Neural progenitor cell (in vitro differentiated cells): ENCODE measurements at regions not wholly inside any gene's neighbourhood (a gene's known extent, or its start where the extent isn't known, plus 50 kb on each side); places are given as distances from the start of the nearest gene placed in this dataset.

Experiments used
- CTCF ChIP-seq: fragments of 200-600 bp; sonication (generic); IDR thresholded peaks from 2 replicates; pipeline ENCODE4 v1.5.1; 2017; ENCODE audit warnings: antibody characterized with exemption, mild to moderate bottlenecking
- EZH2 ChIP-seq: fragments of 200-600 bp; sonication (generic); IDR thresholded peaks from 2 replicates; pipeline ENCODE4 v1.6.1; 2017; ENCODE audit warnings: antibody characterized with exemption, mild to moderate bottlenecking, moderate library complexity

GRCh38 chr13:62093984-62094780 is 678.5 kb upstream of the PCDH20 start:
- no peak for TF ChIP-seq CTCF
- TF ChIP-seq EZH2 = no peak
